ENCODE measurements at regions not wholly inside any gene's neighbourhood (a gene's known extent, or its start where the extent isn't known, plus 50 kb on each side); places are given as distances from the start of the nearest gene placed in this dataset.

DNA sequence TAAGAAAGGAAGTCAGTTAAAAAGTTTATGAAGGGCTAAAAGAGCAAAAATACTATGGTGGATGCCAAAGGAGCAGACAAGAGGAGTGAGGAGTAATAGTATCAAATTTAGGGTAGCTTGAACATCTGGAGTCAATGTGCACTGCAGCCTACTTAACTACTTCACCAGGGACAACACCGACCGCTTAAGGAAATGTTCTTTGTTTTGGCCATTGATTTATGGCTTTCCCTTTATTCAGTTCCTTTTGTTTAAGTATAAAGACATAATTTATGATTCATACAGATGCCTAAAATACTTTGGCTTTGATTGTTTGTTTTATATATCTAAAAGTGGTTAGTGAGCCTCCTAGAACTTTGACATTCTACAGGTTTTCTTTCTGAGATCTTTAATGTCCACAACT, 276.3 kb upstream of the PRR20A start (continued):
- TF ChIP-seq, protein P1, sequence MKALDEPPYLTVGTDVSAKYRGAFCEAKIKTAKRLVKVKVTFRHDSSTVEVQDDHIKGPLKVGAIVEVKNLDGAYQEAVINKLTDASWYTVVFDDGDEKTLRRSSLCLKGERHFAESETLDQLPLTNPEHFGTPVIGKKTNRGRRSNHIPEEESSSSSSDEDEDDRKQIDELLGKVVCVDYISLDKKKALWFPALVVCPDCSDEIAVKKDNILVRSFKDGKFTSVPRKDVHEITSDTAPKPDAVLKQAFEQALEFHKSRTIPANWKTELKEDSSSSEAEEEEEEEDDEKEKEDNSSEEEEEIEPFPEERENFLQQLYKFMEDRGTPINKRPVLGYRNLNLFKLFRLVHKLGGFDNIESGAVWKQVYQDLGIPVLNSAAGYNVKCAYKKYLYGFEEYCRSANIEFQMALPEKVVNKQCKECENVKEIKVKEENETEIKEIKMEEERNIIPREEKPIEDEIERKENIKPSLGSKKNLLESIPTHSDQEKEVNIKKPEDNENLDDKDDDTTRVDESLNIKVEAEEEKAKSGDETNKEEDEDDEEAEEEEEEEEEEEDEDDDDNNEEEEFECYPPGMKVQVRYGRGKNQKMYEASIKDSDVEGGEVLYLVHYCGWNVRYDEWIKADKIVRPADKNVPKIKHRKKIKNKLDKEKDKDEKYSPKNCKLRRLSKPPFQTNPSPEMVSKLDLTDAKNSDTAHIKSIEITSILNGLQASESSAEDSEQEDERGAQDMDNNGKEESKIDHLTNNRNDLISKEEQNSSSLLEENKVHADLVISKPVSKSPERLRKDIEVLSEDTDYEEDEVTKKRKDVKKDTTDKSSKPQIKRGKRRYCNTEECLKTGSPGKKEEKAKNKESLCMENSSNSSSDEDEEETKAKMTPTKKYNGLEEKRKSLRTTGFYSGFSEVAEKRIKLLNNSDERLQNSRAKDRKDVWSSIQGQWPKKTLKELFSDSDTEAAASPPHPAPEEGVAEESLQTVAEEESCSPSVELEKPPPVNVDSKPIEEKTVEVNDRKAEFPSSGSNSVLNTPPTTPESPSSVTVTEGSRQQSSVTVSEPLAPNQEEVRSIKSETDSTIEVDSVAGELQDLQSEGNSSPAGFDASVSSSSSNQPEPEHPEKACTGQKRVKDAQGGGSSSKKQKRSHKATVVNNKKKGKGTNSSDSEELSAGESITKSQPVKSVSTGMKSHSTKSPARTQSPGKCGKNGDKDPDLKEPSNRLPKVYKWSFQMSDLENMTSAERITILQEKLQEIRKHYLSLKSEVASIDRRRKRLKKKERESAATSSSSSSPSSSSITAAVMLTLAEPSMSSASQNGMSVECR (CRISPR knock-in tag; IDR thresholded peaks at IDR 0.05; ENCODE audit: borderline replicate concordance): no peak
- TF ChIP-seq RORB (CRISPR knock-in tag; IDR thresholded peaks at IDR 0.05) (no peak), NR2C2 (CRISPR knock-in tag; IDR thresholded peaks at IDR 0.05) (no peak), ZMAT4 (CRISPR knock-in tag; IDR thresholded peaks at IDR 0.05) (no peak), ZNF396 (CRISPR knock-in tag; IDR thresholded peaks at IDR 0.05; ENCODE audit: borderline replicate concordance) (no peak), STAT6 (CRISPR knock-in tag; conservative IDR thresholded peaks at IDR 0.05; ENCODE audit: low read depth) (no peak), OVOL2 (CRISPR knock-in tag; IDR thresholded peaks at IDR 0.05; ENCODE audit: borderline replicate concordance) (no peak), TP53 (CRISPR knock-in tag; IDR thresholded peaks at IDR 0.05) (no peak)
- TF ChIP-seq, protein P2, sequence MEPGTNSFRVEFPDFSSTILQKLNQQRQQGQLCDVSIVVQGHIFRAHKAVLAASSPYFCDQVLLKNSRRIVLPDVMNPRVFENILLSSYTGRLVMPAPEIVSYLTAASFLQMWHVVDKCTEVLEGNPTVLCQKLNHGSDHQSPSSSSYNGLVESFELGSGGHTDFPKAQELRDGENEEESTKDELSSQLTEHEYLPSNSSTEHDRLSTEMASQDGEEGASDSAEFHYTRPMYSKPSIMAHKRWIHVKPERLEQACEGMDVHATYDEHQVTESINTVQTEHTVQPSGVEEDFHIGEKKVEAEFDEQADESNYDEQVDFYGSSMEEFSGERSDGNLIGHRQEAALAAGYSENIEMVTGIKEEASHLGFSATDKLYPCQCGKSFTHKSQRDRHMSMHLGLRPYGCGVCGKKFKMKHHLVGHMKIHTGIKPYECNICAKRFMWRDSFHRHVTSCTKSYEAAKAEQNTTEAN (CRISPR knock-in tag; IDR thresholded peaks at IDR 0.05): no peak
- TF ChIP-seq, protein P3, sequence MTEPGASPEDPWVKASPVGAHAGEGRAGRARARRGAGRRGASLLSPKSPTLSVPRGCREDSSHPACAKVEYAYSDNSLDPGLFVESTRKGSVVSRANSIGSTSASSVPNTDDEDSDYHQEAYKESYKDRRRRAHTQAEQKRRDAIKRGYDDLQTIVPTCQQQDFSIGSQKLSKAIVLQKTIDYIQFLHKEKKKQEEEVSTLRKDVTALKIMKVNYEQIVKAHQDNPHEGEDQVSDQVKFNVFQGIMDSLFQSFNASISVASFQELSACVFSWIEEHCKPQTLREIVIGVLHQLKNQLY (CRISPR knock-in tag; IDR thresholded peaks at IDR 0.05): no peak

DNA sequence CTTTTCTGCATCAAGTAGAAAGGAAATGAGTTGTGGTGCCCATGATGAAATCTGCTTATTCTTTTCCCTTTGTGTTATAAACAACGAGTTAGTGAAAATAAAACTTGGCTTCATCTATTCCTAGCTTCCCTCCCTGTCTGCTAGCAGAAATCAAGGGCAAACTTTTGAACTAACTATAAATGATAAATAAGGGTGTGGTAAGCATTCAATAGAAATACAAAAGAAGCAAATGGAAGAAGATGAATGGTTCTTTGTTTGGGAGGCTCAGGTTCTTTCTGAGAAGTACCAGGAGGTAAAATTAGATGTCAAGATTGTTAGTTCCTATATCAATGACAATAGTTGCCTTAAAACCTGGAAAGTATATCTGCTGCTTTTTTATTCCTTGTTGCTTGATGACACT, 275.3 kb upstream of the PRR20A start:
- Mint-ChIP-seq H3K9me3 (no peaks in the 10 kb centered on the region), H3K4me1 (peaks cover 3% of the 10 kb centered on the region; the same call in 1 of the 2 replicates), H3K27me3 (ENCODE audit: low read depth) (no peaks in the 10 kb centered on the region), H3K36me3 (no peaks in the 10 kb centered on the region), H3K4me3 (no peak overlapping the region), H3K27ac (no peak overlapping the region)
- CTCF ChIA-PET: no interaction called here
- no peak for DNase-seq (ENCODE audit: low spot score)
- POLR2A ChIA-PET: no interaction called here
- ATAC-seq: no peak
- TF ChIP-seq SMAD4 (CRISPR knock-in tag; IDR thresholded peaks at IDR 0.05) (no peak), PRRX2 (CRISPR knock-in tag; IDR thresholded peaks at IDR 0.05) (no peak), E2F1 (CRISPR knock-in tag; IDR thresholded peaks at IDR 0.05) (no peak), ZMAT4 (CRISPR knock-in tag; IDR thresholded peaks at IDR 0.05) (no peak), JUN (CRISPR knock-in tag; IDR thresholded peaks at IDR 0.05) (no peak), ZNF219 (CRISPR knock-in tag; IDR thresholded peaks at IDR 0.05; ENCODE audit: borderline replicate concordance) (no peak)
- TF ChIP-seq, protein P4, sequence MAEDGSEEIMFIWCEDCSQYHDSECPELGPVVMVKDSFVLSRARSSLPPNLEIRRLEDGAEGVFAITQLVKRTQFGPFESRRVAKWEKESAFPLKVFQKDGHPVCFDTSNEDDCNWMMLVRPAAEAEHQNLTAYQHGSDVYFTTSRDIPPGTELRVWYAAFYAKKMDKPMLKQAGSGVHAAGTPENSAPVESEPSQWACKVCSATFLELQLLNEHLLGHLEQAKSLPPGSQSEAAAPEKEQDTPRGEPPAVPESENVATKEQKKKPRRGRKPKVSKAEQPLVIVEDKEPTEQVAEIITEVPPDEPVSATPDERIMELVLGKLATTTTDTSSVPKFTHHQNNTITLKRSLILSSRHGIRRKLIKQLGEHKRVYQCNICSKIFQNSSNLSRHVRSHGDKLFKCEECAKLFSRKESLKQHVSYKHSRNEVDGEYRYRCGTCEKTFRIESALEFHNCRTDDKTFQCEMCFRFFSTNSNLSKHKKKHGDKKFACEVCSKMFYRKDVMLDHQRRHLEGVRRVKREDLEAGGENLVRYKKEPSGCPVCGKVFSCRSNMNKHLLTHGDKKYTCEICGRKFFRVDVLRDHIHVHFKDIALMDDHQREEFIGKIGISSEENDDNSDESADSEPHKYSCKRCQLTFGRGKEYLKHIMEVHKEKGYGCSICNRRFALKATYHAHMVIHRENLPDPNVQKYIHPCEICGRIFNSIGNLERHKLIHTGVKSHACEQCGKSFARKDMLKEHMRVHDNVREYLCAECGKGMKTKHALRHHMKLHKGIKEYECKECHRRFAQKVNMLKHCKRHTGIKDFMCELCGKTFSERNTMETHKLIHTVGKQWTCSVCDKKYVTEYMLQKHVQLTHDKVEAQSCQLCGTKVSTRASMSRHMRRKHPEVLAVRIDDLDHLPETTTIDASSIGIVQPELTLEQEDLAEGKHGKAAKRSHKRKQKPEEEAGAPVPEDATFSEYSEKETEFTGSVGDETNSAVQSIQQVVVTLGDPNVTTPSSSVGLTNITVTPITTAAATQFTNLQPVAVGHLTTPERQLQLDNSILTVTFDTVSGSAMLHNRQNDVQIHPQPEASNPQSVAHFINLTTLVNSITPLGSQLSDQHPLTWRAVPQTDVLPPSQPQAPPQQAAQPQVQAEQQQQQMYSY (CRISPR knock-in tag; IDR thresholded peaks at IDR 0.05): no peak
- TF ChIP-seq, protein P5, sequence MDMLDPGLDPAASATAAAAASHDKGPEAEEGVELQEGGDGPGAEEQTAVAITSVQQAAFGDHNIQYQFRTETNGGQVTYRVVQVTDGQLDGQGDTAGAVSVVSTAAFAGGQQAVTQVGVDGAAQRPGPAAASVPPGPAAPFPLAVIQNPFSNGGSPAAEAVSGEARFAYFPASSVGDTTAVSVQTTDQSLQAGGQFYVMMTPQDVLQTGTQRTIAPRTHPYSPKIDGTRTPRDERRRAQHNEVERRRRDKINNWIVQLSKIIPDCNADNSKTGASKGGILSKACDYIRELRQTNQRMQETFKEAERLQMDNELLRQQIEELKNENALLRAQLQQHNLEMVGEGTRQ (CRISPR knock-in tag; IDR thresholded peaks at IDR 0.05): no peak
- TF ChIP-seq, protein P6, sequence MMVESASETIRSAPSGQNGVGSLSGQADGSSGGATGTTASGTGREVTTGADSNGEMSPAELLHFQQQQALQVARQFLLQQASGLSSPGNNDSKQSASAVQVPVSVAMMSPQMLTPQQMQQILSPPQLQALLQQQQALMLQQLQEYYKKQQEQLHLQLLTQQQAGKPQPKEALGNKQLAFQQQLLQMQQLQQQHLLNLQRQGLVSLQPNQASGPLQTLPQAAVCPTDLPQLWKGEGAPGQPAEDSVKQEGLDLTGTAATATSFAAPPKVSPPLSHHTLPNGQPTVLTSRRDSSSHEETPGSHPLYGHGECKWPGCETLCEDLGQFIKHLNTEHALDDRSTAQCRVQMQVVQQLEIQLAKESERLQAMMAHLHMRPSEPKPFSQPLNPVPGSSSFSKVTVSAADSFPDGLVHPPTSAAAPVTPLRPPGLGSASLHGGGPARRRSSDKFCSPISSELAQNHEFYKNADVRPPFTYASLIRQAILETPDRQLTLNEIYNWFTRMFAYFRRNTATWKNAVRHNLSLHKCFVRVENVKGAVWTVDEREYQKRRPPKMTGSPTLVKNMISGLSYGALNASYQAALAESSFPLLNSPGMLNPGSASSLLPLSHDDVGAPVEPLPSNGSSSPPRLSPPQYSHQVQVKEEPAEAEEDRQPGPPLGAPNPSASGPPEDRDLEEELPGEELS (CRISPR knock-in tag; IDR thresholded peaks at IDR 0.05): no peak
